OCI-LY7 (cell line): ENCODE measurements at regions not wholly inside any gene's neighbourhood (a gene's known extent, or its start where the extent isn't known, plus 50 kb on each side); places are given as distances from the start of the nearest gene placed in this dataset.

ENCODE experiments used
- BruUV-seq: library from RNA; stranded (reverse); fragments of 400-500 nt; replicated peaks from 2 replicates; lab custom pipeline; 2021; lab: Mats Ljungman, UMichigan
- CTCF ChIA-PET: fragments of 300-600 bp; sonication (Branson Sonifier 250); formaldehyde crosslinking; loops from one replicate; lab custom pipeline; 2022; ENCODE audit warnings: antibody characterized with exemption; ENCODE audit not compliant: unreplicated experiment; lab: Charles Lee
- POLR2A ChIA-PET: fragments of 300-600 bp; sonication (Branson Sonifier 250); formaldehyde crosslinking; loops from one replicate; lab custom pipeline; 2022; ENCODE audit warnings: antibody characterized with exemption; lab: Charles Lee
- DNase-seq: peaks from one replicate; pipeline ENCODE4 v3.0.0-alpha.2; 2015; ENCODE audit warnings: low spot score
- H2AFZ ChIP-seq: fragments of 200-600 bp; sonication (generic), shearing (Covaris generic); 2 replicates; pipeline ENCODE4 v1.6.1; 2014; ENCODE audit warnings: mild to moderate bottlenecking, antibody characterized with exemption, low read length, moderate library complexity
- H3K27ac ChIP-seq: fragments of 200-600 bp; sonication (generic); 2 replicates; pipeline ENCODE4 v1.5.1; 2014; ENCODE audit warnings: mixed run types, low read depth, mild to moderate bottlenecking, moderate library complexity, low read length, inconsistent platforms; ENCODE audit not compliant: poor library complexity, severe bottlenecking
- H3K36me3 ChIP-seq: fragments of 200-600 bp; sonication (generic); 2 replicates; pipeline ENCODE4 v1.6.1; 2014; ENCODE audit warnings: mild to moderate bottlenecking, antibody characterized with exemption, low read length, moderate library complexity, mixed read lengths; ENCODE audit not compliant: insufficient read depth
- H3K4me1 ChIP-seq: fragments of 200-600 bp; sonication (generic); 2 replicates; pipeline ENCODE4 v1.5.1; 2014; ENCODE audit warnings: mild to moderate bottlenecking, low read length; ENCODE audit not compliant: insufficient read depth, poor library complexity, severe bottlenecking
- H3K4me2 ChIP-seq: fragments of 200-600 bp; sonication (generic); 2 replicates; pipeline ENCODE4 v1.6.1; 2014; ENCODE audit warnings: mild to moderate bottlenecking, low read length
- H3K4me3 ChIP-seq: fragments of 200-600 bp; sonication (generic); 2 replicates; pipeline ENCODE4 v1.5.1; 2014; ENCODE audit warnings: mild to moderate bottlenecking, low read depth, low read length; ENCODE audit not compliant: poor library complexity, severe bottlenecking
- H3K79me2 ChIP-seq: fragments of 200-600 bp; sonication (generic); 2 replicates; pipeline ENCODE4 v1.6.1; 2016; ENCODE audit warnings: low read depth, mild to moderate bottlenecking, low read length, moderate library complexity, mixed read lengths; ENCODE audit not compliant: insufficient read depth
- H3K9me2 ChIP-seq: fragments of 200-600 bp; sonication (generic); 2 replicates; pipeline ENCODE4 v1.6.1; 2016; ENCODE audit warnings: mild to moderate bottlenecking, low read length, mixed read lengths; ENCODE audit not compliant: insufficient read depth
- H3K9me3 ChIP-seq: fragments of 200-600 bp; sonication (generic); 2 replicates; pipeline ENCODE4 v1.6.1; 2014; ENCODE audit warnings: mild to moderate bottlenecking, mixed run types, low read length, mixed read lengths
- H4K20me1 ChIP-seq: fragments of 200-600 bp; sonication (generic); 2 replicates; pipeline ENCODE4 v1.6.1; 2014; ENCODE audit warnings: mild to moderate bottlenecking, antibody characterized with exemption, low read length, moderate library complexity, mixed read lengths; ENCODE audit not compliant: insufficient read depth
- EZH2phosphoT487 ChIP-seq: fragments of 200-600 bp; sonication (generic); IDR thresholded peaks from 2 replicates; pipeline ENCODE4 v1.6.1; 2018; ENCODE audit warnings: low read depth, borderline replicate concordance, mild to moderate bottlenecking, mixed run types, antibody characterized with exemption, low read length, moderate library complexity, mixed read lengths
- intact Hi-C: fragments of 100-400 bp; cut with micrococcal nuclease; formaldehyde crosslinking; loops from one replicate; pipeline ENCODE4 v1.10.0; 2022; ENCODE audit not compliant: unreplicated experiment
- TF ChIP-seq, protein P1 (sequence below): fragments of 200-600 bp; sonication (generic); conservative IDR thresholded peaks from 2 replicates; pipeline ENCODE4 v1.5.1; 2014; ENCODE audit warnings: mild to moderate bottlenecking, antibody characterized with exemption, low read length, moderate library complexity, mixed read lengths

DNA sequence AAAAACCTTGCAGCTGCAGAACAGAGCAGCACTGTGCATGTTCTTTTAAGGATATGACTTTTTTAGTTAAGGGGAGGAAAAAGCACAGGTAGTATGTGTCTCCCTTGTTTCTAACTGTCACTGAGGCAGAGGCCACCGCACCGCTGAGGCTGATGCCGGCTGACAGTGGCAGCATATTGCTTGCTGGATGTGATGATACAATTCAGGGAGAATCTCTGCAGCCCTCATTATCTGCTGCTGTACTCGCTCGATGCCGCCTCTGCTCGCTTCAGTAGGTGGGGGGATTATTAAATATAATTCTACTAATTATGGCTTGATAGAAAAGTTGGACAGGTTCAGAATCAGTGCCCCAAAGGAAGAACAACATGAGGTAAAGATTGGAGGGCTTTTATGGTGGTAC, 378.8 kb upstream of the NOCT start:
- ChIA-PET CTCF (no interaction called here), POLR2A (no interaction called here)
- no peak overlapping the region for H3K27ac ChIP-seq
- H3K9me3 ChIP-seq: no peaks in the 10 kb centered on the region
- intact Hi-C loops: no loop called here
- H3K4me1 ChIP-seq: no peaks in the 10 kb centered on the region
- no peak for DNase-seq
- no peak overlapping the region for H2AFZ ChIP-seq
- no peaks in the 10 kb centered on the region for H3K79me2 ChIP-seq
- TF ChIP-seq EZH2phosphoT487: no peak
- TF ChIP-seq, protein P1, sequence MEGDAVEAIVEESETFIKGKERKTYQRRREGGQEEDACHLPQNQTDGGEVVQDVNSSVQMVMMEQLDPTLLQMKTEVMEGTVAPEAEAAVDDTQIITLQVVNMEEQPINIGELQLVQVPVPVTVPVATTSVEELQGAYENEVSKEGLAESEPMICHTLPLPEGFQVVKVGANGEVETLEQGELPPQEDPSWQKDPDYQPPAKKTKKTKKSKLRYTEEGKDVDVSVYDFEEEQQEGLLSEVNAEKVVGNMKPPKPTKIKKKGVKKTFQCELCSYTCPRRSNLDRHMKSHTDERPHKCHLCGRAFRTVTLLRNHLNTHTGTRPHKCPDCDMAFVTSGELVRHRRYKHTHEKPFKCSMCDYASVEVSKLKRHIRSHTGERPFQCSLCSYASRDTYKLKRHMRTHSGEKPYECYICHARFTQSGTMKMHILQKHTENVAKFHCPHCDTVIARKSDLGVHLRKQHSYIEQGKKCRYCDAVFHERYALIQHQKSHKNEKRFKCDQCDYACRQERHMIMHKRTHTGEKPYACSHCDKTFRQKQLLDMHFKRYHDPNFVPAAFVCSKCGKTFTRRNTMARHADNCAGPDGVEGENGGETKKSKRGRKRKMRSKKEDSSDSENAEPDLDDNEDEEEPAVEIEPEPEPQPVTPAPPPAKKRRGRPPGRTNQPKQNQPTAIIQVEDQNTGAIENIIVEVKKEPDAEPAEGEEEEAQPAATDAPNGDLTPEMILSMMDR: no peak
- H3K4me3 ChIP-seq: no peak overlapping the region
- H3K4me2 ChIP-seq: no peak overlapping the region
- H3K36me3 ChIP-seq: no peaks in the 10 kb centered on the region
- H4K20me1 ChIP-seq: no peaks in the 10 kb centered on the region
- no peaks in the 10 kb centered on the region for H3K9me2 ChIP-seq
- BruUV-seq: no TSS peak

DNA sequence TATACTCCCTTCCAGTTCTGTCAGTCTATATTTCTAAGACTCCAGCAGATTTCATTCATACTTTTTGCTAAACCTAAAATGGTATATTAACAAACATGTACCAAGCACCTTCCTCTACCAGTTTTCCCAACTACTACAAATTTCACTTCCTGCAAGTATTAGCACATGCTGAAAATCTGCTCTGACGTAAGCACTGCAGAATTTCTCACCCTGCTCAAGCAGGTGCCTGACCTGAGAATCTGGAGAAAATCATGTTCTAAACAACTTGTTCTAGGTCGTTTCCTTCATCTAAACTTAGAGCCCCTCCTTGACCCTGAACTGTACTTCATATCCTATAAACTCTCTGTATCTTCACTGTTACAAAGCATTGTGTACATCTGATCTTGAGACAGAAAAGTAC, 380.7 kb upstream of the NOCT start:
- TF ChIP-seq, protein P1: no peak
- no peak for TF ChIP-seq EZH2phosphoT487
- no peak for DNase-seq
- Histone ChIP-seq H4K20me1 (no peaks in the 10 kb centered on the region), H3K4me2 (no peak overlapping the region), H3K79me2 (no peaks in the 10 kb centered on the region), H3K9me3 (no peaks in the 10 kb centered on the region), H3K4me1 (no peaks in the 10 kb centered on the region), H3K27ac (no peak overlapping the region), H3K9me2 (no peaks in the 10 kb centered on the region), H3K4me3 (no peak overlapping the region), H3K36me3 (no peaks in the 10 kb centered on the region), H2AFZ (no peak overlapping the region)
- BruUV-seq: no TSS peak
- ChIA-PET POLR2A (no interaction called here), CTCF (no interaction called here)
- intact Hi-C loops: no loop called here

DNA sequence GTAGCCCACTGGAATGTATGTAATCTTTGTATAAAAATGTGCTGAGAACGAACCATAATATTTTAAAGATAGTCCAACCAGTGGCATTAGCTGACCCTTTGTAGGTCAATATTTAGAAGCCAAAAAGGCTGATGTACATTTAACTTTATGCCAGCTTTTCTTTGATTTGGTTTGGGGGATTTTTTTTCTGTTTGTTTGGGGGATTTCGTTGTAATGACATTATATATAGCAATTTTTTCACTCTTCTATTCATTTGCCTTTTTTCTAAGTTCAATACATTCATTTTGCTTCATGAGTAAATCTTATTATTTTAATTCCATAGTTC, 382.0 kb upstream of the NOCT start:
- Histone ChIP-seq H3K4me3 (no peak overlapping the region), H3K9me3 (no peaks in the 10 kb centered on the region), H3K36me3 (no peaks in the 10 kb centered on the region), H3K79me2 (no peaks in the 10 kb centered on the region), H3K4me2 (no peak overlapping the region), H2AFZ (no peak overlapping the region), H3K9me2 (no peaks in the 10 kb centered on the region), H4K20me1 (no peaks in the 10 kb centered on the region), H3K4me1 (no peaks in the 10 kb centered on the region), H3K27ac (no peak overlapping the region)
- CTCF ChIA-PET: no interaction called here
- intact Hi-C loops: no loop called here
- TF ChIP-seq EZH2phosphoT487: no peak
- TF ChIP-seq, protein P1: no peak
- BruUV-seq: no TSS peak
- no peak for DNase-seq
- POLR2A ChIA-PET: no interaction called here
